Thoracic aorta (tissue), 2 donors: ENCODE measurements at regions not wholly inside any gene's neighbourhood (a gene's known extent, or its start where the extent isn't known, plus 50 kb on each side); places are given as distances from the start of the nearest gene placed in this dataset.

ENCODE experiments used
- ATAC-seq: fragments of 150-250 bp; one replicate; pipeline ENCODE4 v1.8.0; 2017; ENCODE audit warnings: low read depth; ENCODE audit not compliant: insufficient number of reproducible peaks, low FRiP score
- DNase-seq: peaks from one replicate; pipeline ENCODE4 v3.0.0-alpha.2; 2020; ENCODE audit warnings: low spot score
- H3K27ac ChIP-seq, 2 donors: fragments of 200-600 bp; sonication (generic); 1 replicate in 1 of 2; 2 replicates in 1 of 2; pipeline ENCODE4 v1.5.1; 2016; ENCODE audit warnings: mild to moderate bottlenecking in 2 of 2, moderate library complexity in 2 of 2
- H3K27me3 ChIP-seq: fragments of 200-600 bp; sonication (generic); replicated peaks from 2 replicates; pipeline ENCODE4 v1.6.0; 2016; ENCODE audit warnings: mild to moderate bottlenecking; ENCODE audit not compliant: insufficient read depth
- H3K36me3 ChIP-seq: fragments of 200-600 bp; sonication (generic); one replicate; pipeline ENCODE4 v1.5.1; 2016
- H3K4me1 ChIP-seq, 2 donors: fragments of 200-600 bp; sonication (generic); 1 replicate in 1 of 2; 2 replicates in 1 of 2; pipeline versions ENCODE4 v1.5.1 to v1.6.0; 2016; ENCODE audit warnings: low read depth in 2 of 2, mild to moderate bottlenecking in 1 of 2; ENCODE audit not compliant: control insufficient read depth in 1 of 2
- H3K4me3 ChIP-seq: fragments of 200-600 bp; sonication (generic); 2 replicates; pipeline ENCODE4 v1.5.1; 2016; ENCODE audit warnings: mild to moderate bottlenecking
- H3K9me3 ChIP-seq: fragments of 200-600 bp; sonication (generic); 2 replicates; pipeline ENCODE4 v1.5.1; 2016
- TF ChIP-seq, protein P1 (sequence below): fragments of 200-600 bp; sonication (generic); IDR thresholded peaks from one replicate; pipeline ENCODE4 v1.5.1; 2019; ENCODE audit warnings: antibody characterized with exemption

DNA sequence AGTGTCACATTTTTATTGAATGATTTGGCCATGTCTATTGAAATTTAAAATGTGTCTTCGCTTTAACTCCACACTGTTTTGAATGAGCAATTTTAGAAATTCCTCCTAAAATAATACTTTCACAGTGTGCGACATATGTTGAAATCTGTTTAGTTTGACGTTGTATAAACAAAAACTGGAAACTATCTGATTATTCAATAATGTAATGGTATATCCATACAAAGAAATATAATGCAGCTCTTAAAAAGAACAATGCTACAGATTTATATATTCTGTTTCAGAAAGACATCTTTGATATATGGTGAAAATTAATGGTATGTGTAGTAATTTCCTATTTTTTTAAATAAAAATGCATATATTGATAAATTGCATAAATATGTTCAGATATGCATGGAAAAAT is 268.7 kb upstream of the SORL1-AS1 start:
- peak overlapping the region in 1 of 2 donors; percentile 90 for H3K27ac ChIP-seq

GRCh38 chr11:121717296-121717695 is 264.5 kb upstream of the SORL1-AS1 start:
- no peaks in the 10 kb centered on the region for H3K27me3 ChIP-seq
- no peaks in the 10 kb centered on the region for H3K36me3 ChIP-seq
- TF ChIP-seq, protein P1, sequence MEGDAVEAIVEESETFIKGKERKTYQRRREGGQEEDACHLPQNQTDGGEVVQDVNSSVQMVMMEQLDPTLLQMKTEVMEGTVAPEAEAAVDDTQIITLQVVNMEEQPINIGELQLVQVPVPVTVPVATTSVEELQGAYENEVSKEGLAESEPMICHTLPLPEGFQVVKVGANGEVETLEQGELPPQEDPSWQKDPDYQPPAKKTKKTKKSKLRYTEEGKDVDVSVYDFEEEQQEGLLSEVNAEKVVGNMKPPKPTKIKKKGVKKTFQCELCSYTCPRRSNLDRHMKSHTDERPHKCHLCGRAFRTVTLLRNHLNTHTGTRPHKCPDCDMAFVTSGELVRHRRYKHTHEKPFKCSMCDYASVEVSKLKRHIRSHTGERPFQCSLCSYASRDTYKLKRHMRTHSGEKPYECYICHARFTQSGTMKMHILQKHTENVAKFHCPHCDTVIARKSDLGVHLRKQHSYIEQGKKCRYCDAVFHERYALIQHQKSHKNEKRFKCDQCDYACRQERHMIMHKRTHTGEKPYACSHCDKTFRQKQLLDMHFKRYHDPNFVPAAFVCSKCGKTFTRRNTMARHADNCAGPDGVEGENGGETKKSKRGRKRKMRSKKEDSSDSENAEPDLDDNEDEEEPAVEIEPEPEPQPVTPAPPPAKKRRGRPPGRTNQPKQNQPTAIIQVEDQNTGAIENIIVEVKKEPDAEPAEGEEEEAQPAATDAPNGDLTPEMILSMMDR = no peak
- H3K27ac ChIP-seq = no peak overlapping the region
- no peaks in the 10 kb centered on the region for H3K9me3 ChIP-seq
- peaks cover 0 to 4% of the 10 kb centered on the region in 2 donors for H3K4me1 ChIP-seq
- no peak for DNase-seq
- no peak for ATAC-seq
- H3K4me3 ChIP-seq = no peak overlapping the region

More for the DNA sequence above, 268.7 kb upstream of the SORL1-AS1 start:
- Histone ChIP-seq H3K36me3 (no peaks in the 10 kb centered on the region), H3K27me3 (no peaks in the 10 kb centered on the region), H3K4me3 (no peak overlapping the region), H3K9me3 (no peaks in the 10 kb centered on the region), H3K4me1 (peaks cover 0 to 14% of the 10 kb centered on the region in 2 donors)
- TF ChIP-seq, protein P1 = no peak
- no peak for ATAC-seq
- DNase-seq = no peak

DNA sequence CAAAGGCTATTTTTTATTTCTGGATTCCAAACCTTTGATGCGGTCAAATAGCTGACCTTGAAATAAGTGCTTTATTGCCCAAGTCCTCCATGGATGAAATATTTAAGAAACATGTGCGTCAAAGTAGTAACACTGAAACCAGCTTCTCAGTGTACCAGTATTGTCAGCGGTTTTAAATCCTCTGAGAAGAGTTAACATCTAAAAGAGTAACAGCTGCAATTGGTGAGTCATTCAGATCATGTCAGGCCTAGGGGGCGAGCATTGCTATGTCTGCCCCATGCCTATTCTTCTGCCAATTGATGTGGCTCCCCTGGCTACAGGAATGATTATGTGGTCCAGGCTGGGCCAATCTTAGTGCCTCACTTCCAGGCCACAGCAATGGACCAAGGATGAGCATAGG is 263.3 kb upstream of the SORL1-AS1 start:
- Histone ChIP-seq H3K9me3 (no peaks in the 10 kb centered on the region), H3K4me1 (no peaks in the 10 kb centered on the region), H3K4me3 (no peak overlapping the region), H3K27ac (no peak overlapping the region), H3K27me3 (no peaks in the 10 kb centered on the region), H3K36me3 (no peaks in the 10 kb centered on the region)
- TF ChIP-seq, protein P1 = no peak
- DNase-seq = no peak
- ATAC-seq = no peak

DNA sequence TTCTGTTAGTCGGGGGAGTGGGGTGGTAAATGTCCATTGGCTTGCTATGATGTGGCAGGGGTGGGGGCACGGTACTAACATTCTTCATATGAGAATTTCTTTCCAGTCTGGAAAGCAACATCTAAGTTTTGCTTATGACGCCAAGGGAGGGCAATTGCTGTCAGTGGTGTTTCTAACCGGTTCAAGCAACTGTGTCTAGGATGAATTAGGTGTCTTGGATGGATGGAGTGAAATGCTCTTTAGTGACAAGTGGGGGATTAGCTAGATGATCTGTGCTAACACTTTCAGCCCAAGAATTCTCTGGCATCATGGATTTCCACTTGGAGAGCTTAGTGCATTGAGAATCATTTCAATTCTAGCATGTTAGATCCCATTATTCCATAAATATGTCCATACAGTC is 262.6 kb upstream of the SORL1-AS1 start:
- TF ChIP-seq, protein P1 = no peak
- H3K27me3 ChIP-seq = no peaks in the 10 kb centered on the region
- H3K4me1 ChIP-seq = no peaks in the 10 kb centered on the region
- ATAC-seq (no peak), DNase-seq (no peak)
- no peak overlapping the region for H3K4me3 ChIP-seq
- no peak overlapping the region for H3K27ac ChIP-seq
- H3K36me3 ChIP-seq = no peaks in the 10 kb centered on the region
- H3K9me3 ChIP-seq = no peaks in the 10 kb centered on the region

DNA sequence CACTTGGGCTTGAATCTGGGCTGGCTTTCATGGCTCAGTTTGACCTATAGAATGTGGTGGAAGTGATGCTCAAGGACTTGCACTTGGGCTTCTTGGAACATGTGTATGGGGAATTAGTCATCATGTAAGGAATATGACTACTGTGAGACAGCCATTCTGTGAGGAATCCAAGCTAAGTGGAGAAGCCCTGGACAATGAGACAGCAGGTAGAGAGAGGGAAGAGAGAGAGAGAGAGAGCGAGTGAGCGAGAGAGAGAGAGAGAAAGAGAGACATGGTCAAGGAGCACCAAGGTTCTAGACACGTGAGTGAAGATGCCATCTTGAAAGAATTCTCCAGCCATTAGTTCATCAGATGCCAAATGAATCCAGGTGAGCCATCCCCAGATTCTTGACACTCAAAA is 261.6 kb upstream of the SORL1-AS1 start:
- no peaks in the 10 kb centered on the region for H3K27me3 ChIP-seq
- TF ChIP-seq, protein P1 = no peak
- H3K36me3 ChIP-seq = no peaks in the 10 kb centered on the region
- H3K4me3 ChIP-seq = no peak overlapping the region
- no peak for DNase-seq
- no peak overlapping the region for H3K27ac ChIP-seq
- ATAC-seq = no peak
- H3K4me1 ChIP-seq = no peaks in the 10 kb centered on the region
- no peaks in the 10 kb centered on the region for H3K9me3 ChIP-seq
